Progenitor cell of endocrine pancreas (in vitro differentiated cells): ENCODE measurements at regions not wholly inside any gene's neighbourhood (a gene's known extent, or its start where the extent isn't known, plus 50 kb on each side); places are given as distances from the start of the nearest gene placed in this dataset.
A peak's percentile ranks its signal among the peaks of the same experiment; 100 is the strongest.

ENCODE experiments used
- DNase-seq: peaks from one replicate; pipeline ENCODE4 v3.0.0; 2021; ENCODE audit warnings: low spot score; ENCODE audit not compliant: unreplicated experiment
- H3K27ac Mint-ChIP-seq: 2 replicates; pipeline ENCODE4 v1.8.0; 2021; ENCODE audit warnings: mild to moderate bottlenecking, moderate library complexity, mixed read lengths
- H3K27me3 Mint-ChIP-seq: 2 replicates; pipeline ENCODE4 v1.8.0; 2021; ENCODE audit warnings: mixed read lengths
- H3K36me3 Mint-ChIP-seq: 2 replicates; pipeline ENCODE4 v1.8.0; 2022; ENCODE audit warnings: mixed read lengths; ENCODE audit not compliant: insufficient read depth
- H3K4me1 Mint-ChIP-seq: 2 replicates; pipeline ENCODE4 v1.8.0; 2021; ENCODE audit warnings: low read depth, mixed read lengths
- H3K4me3 Mint-ChIP-seq: 2 replicates; pipeline ENCODE4 v1.8.0; 2021; ENCODE audit warnings: low read depth, mild to moderate bottlenecking, moderate library complexity, mixed read lengths
- H3K9me3 Mint-ChIP-seq: 2 replicates; pipeline ENCODE4 v1.8.0; 2021; ENCODE audit warnings: low read depth, mixed read lengths
- TF ChIP-seq, protein P1 (sequence below): fragments of 200-600 bp; sonication (generic); IDR thresholded peaks from one replicate; pipeline ENCODE4 v1.5.0; 2021; ENCODE audit warnings: antibody characterized with exemption, mild to moderate bottlenecking; ENCODE audit not compliant: unreplicated experiment

DNA sequence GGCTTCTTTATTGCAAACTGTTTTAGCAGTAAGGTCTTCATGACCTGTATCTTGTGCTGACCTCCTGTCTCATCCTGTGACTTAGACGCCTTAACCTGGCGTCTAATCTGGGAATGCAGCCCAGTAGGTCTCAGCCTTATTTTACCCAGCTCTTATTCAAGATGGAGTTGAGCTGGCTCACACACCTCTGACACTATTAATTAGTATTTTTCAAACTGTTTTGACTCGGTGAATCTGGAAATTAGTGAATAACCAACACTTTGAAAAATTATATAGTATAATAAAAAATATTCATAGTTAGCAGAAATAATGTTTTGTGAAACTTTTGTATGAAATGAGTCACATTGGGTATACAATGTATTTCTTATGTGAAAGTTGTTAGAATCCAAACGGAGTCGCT lies 189.4 kb downstream of the PDGFRA start:
- H3K36me3 Mint-ChIP-seq = no peaks in the 10 kb centered on the region
- H3K4me1 Mint-ChIP-seq = no peaks in the 10 kb centered on the region
- no peaks in the 10 kb centered on the region for H3K27me3 Mint-ChIP-seq
- H3K4me3 Mint-ChIP-seq = no peak overlapping the region
- TF ChIP-seq, protein P1, sequence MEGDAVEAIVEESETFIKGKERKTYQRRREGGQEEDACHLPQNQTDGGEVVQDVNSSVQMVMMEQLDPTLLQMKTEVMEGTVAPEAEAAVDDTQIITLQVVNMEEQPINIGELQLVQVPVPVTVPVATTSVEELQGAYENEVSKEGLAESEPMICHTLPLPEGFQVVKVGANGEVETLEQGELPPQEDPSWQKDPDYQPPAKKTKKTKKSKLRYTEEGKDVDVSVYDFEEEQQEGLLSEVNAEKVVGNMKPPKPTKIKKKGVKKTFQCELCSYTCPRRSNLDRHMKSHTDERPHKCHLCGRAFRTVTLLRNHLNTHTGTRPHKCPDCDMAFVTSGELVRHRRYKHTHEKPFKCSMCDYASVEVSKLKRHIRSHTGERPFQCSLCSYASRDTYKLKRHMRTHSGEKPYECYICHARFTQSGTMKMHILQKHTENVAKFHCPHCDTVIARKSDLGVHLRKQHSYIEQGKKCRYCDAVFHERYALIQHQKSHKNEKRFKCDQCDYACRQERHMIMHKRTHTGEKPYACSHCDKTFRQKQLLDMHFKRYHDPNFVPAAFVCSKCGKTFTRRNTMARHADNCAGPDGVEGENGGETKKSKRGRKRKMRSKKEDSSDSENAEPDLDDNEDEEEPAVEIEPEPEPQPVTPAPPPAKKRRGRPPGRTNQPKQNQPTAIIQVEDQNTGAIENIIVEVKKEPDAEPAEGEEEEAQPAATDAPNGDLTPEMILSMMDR = no peak
- peaks cover 7% of the 10 kb centered on the region for H3K9me3 Mint-ChIP-seq
- no peak overlapping the region for H3K27ac Mint-ChIP-seq
- DNase-seq = no peak

- DNase-seq = no peak
- Mint-ChIP-seq H3K4me3 (no peak overlapping the region), H3K4me1 (no peaks in the 10 kb centered on the region), H3K27me3 (peaks cover 9% of the 10 kb centered on the region), H3K36me3 (no peaks in the 10 kb centered on the region), H3K9me3 (peaks cover 3% of the 10 kb centered on the region), H3K27ac (no peak overlapping the region)
- TF ChIP-seq, protein P1 = no peak
Observed at GRCh38 chr4:54423066-54423465, 194.0 kb downstream of the PDGFRA start.

- H3K36me3 Mint-ChIP-seq = no peaks in the 10 kb centered on the region
- TF ChIP-seq, protein P1 = no peak
- H3K9me3 Mint-ChIP-seq = no peaks in the 10 kb centered on the region
- DNase-seq = no peak
- H3K4me1 Mint-ChIP-seq = peaks cover 4% of the 10 kb centered on the region
- peaks cover 9% of the 10 kb centered on the region for H3K27me3 Mint-ChIP-seq
- no peak overlapping the region for H3K27ac Mint-ChIP-seq
- H3K4me3 Mint-ChIP-seq = no peak overlapping the region
Observed at GRCh38 chr4:54427826-54428225, 198.7 kb downstream of the PDGFRA start.

DNA sequence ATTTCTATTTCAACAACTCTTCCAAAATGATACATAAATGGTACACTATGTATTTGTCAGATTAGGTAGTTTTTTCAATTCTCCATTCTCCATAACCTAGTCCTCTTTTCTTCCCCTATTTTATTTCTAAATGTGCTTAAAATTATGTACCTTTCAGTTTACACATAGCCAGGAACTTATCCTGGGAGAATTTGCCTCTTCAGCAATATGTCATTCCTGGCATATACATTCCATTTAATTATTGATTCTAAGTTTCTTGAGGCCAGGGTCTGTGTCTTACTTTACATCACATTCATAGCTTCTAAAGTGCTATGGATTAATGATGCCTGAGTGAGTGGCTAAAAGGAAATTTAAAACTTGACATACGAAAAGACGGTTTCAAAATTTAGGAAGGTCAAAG lies 199.8 kb downstream of the PDGFRA start:
- TF ChIP-seq, protein P1 = no peak

DNA sequence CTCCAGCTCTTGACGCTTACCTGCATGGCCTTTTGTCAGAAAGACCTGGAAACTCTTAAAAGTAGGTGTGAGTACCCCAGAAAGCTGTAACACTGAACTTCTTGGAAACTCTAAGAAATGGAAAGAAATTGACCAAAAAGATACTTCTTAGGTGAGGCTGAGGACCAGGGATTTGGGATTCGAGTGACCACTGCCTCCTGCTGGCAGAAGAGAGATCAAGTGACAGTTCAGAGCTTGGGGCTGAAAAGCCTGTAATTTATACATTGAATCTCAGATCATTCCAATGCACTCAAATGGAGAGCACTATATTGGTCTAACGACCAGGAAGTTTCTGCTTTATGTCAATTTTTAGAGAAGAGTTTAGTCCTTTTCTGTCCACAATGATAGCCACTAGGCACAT lies 204.6 kb downstream of the PDGFRA start:
- no peak overlapping the region for H3K4me3 Mint-ChIP-seq
- TF ChIP-seq, protein P1 = peak; percentile 43
- H3K27ac Mint-ChIP-seq = no peak overlapping the region
- H3K27me3 Mint-ChIP-seq = no peaks in the 10 kb centered on the region
- no peaks in the 10 kb centered on the region for H3K36me3 Mint-ChIP-seq
- peaks cover 7% of the 10 kb centered on the region for H3K4me1 Mint-ChIP-seq
- DNase-seq = no peak
- H3K9me3 Mint-ChIP-seq = no peaks in the 10 kb centered on the region

More for the DNA sequence above, 199.8 kb downstream of the PDGFRA start:
- Mint-ChIP-seq H3K36me3 (no peaks in the 10 kb centered on the region), H3K4me3 (no peak overlapping the region), H3K9me3 (no peaks in the 10 kb centered on the region), H3K27ac (no peak overlapping the region), H3K27me3 (peaks cover 9% of the 10 kb centered on the region), H3K4me1 (peaks cover 7% of the 10 kb centered on the region)
- DNase-seq = no peak
